NCI-H748 (cell line): ENCODE measurements at regions not wholly inside any gene's neighbourhood (a gene's known extent, or its start where the extent isn't known, plus 50 kb on each side); places are given as distances from the start of the nearest gene placed in this dataset.

Experiments
- DNase-seq: peaks from one replicate; lab custom pipeline; 2025; ENCODE audit not compliant: unreplicated experiment; lab: John Stamatoyannopoulos, UW

GRCh38 chr9:8262625-8263622, 463.3 kb upstream of the DMAC1 start:
- DNase-seq, result no peak

- DNase-seq, result no peak
Observed at GRCh38 chr9:8261737-8262136, 462.2 kb upstream of the DMAC1 start.

- DNase-seq, result no peak
Observed at GRCh38 chr9:8259028-8259427, 459.4 kb upstream of the DMAC1 start.

DNA sequence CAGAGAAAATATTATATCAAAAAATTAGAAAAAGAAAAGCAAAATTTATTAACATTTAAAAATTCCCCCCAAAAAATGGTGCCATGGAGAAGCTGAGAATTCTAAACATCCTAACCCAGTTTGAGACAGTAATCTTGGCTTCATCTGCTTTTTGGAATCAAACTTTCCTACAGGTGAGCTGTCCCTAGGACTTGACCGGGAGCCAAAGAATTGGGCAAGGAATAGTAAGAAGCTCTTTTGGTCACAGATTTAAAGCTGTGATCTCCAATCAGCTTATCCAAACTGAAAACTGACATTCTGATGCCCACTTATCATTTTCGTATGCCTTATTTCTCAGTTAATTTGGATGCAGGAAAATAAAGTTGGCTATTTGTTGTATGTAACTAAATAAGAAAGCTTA, 457.3 kb upstream of the DMAC1 start:
- no peak for DNase-seq

GRCh38 chr9:8255850-8256249, 456.3 kb upstream of the DMAC1 start:
- no peak for DNase-seq

DNA sequence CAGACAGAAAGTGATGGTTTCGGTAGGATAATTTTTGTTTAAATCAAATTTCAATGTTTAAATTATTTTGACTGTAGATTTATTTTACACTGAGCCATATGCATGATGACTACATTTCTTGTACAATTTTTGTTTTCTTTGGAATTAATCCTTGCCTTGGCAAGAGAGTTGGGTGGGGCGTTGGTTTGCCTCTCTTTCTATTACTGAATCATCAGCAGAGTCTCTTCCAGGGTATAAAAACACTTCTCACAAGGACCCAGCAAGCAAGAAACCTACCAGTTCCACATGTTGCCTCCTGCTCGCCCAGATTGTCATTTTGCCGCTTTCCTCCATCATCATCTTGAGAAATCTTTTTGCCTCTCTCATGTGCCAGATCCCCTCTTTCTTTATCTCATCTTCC, 455.0 kb upstream of the DMAC1 start:
- DNase-seq, result no peak

- DNase-seq, result peak; percentile 96
Observed at GRCh38 chr9:8252445-8252844, 452.9 kb upstream of the DMAC1 start.

DNA sequence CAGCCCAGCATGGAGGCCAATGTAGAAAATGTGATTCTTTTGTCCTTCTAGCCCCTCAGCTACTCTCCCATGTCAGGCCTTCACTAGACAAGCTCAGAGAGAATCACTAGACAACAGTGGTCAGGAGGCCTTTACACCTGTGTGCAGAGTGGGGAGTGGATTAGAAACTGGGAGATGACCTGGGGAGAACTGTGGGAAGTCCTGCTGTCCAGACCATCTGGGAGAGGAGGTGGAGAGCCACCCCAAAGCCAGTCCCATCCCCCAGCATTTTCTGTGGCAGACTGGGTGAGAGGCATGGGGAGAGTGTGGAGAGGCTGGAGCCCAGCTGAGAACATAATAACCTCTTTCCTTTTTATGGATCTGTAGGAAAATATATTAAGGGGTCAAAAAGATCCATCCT, 452.0 kb upstream of the DMAC1 start:
- peak; percentile 23 for DNase-seq

GRCh38 chr9:8244505-8245092, 445.0 kb upstream of the DMAC1 start:
- DNase-seq, result no peak

DNA sequence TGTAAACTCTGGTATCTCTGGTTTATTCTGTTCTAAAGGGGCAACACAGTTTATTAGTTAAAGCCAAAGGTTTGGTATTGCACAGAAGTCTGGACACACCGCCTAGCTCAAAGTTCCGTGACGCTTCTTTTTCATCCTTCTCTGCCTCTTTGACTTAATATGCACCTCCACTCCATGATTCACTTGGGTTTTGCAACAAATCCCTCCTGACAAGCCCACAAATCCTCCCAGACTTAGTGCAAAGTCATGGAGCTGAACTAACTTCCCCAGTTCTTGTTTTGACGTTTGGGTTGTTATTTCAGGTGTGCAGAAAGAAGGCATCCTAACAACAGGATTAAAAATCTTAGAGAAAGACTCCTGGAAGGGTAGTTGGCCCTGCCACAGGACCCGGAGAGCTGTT, 441.6 kb upstream of the DMAC1 start:
- no peak for DNase-seq

GRCh38 chr9:8237096-8237495, 437.5 kb upstream of the DMAC1 start:
- DNase-seq, result no peak

- DNase-seq, result no peak
Observed at GRCh38 chr9:8235489-8235888, 435.9 kb upstream of the DMAC1 start.

- DNase-seq, result no peak
Observed at GRCh38 chr9:8234316-8234715, 434.7 kb upstream of the DMAC1 start.

DNA sequence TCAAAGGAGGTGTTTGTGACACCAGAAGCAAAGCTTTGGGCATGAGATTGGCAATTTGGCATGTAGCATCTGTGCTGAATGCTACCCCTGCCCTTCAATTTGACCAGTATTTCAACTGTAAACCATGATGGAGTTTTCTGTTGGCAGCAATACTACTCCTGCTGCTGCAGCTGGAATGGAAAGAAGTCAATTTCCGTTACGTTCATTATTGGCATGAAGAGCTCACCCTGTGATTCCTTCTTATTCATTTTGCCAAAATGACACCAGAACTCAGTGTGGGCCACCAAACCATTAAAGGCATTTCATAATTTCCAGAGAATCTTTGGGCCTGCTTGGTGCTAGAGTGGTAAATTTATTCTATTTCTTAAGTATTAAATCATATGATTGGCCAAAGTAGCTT, 433.1 kb upstream of the DMAC1 start:
- no peak for DNase-seq

GRCh38 chr9:8229226-8229625, 429.6 kb upstream of the DMAC1 start:
- no peak for DNase-seq

DNA sequence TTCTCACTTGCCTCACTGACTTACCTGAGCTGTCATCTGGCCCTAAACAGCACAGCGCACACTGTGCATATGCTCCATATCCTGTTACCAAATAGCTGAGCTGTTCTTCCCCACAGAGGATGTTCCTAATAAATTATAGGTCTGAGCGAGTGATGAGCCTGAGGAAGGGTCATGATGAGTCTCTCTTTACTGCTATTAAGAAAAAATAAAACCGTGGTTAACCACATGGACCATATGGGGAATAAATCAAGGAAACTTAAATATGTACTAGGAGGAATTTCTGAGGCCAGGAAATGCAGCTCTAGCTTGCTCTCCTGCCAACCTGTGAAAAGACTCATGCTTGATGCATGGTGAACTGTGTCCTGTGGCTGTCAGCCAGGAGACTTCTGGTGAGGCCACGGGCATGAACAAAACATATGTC, 424.8 kb upstream of the DMAC1 start:
- no peak for DNase-seq

- DNase-seq, result no peak
Observed at GRCh38 chr9:8223861-8224260, 424.3 kb upstream of the DMAC1 start.

DNA sequence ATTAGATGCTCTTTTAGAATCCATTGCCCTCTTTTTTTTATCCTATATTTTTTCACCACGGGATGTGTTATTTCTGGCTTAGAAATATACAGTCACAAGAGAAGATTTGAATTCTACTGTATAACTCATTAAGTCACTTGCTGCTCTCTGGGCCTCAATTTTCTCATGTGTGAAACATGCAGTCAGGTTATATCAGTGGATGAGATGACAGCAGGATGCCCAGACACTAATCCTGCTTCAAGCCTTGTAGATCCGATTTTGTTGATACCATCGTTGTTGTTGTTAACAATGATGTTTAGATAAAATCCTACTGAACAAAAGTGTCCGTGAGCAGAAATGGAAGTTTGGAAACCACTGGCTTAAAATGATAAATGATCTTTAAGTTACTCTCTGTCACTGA, 421.9 kb upstream of the DMAC1 start:
- DNase-seq, result no peak

DNA sequence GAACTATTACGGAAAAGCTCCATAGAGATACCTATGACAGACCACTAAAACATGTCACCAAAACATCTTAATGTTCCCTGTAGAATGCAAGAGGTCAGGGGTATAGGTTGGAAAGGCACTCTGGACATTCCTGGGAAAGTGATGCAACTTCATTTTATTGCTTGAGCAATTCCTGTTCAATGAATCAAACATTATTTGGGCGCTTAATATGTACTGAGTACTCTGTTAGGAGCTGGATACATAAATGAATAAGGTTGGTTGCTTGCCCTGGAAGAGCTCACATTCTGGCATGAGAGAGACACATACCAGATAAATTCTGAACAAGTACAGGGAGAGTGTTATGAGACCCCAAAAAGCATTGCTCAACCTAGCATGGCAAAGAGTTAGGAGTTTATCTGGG, 408.9 kb upstream of the DMAC1 start:
- DNase-seq, result no peak

GRCh38 chr9:8207596-8207995, 408.0 kb upstream of the DMAC1 start:
- no peak for DNase-seq

DNA sequence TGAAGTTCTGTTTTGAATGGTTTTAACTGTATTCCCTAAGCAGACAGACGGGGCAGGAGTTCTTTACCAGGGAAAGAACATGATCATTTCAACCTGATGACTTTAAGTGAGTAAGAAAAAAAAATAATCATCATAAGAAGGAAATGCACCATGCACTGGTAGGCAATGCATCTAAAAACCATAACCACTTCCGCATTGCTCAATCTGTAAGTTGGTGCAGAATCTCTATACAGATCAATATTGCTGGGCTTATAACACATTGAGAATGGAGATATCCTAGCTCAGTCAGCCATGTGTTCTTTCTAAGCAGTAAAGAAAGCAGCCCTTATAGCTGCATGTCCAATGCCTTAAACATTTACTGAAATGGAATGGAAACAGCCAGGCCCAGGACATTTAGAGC, 407.1 kb upstream of the DMAC1 start:
- DNase-seq, result no peak

DNA sequence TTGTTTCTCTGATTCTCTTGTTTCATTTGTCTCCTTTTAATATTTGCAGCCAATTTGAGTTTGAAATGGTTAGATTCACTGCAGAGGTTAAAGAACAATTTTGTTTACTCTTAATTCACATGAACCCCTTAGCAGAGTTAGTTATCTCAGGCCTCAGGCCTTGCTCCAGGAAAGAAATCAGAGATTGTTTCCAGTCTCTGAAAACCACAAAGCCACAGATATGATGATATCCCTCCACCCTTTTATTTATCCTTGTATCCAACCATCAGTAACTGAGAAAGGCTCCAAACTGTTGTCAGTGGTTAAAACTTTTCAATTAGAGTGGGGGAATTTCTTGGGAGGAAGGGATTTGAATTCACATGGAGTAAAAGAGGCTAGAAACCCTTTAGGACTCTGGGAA, 406.0 kb upstream of the DMAC1 start:
- DNase-seq, result no peak

- DNase-seq, result no peak
Observed at GRCh38 chr9:8189881-8190280, 390.3 kb upstream of the DMAC1 start.
